Testis (tissue), 2 donors: ENCODE measurements at regions not wholly inside any gene's neighbourhood (a gene's known extent, or its start where the extent isn't known, plus 50 kb on each side); places are given as distances from the start of the nearest gene placed in this dataset.

ENCODE experiments used
- POLR2A ChIP-seq: fragments of 450-650 bp; IDR thresholded peaks from one replicate; pipeline ENCODE4 v1.6.1; 2017; ENCODE audit warnings: antibody characterized with exemption, mild to moderate bottlenecking, moderate library complexity
- TF ChIP-seq, protein P1 (sequence below), 3 experiments: fragments of 450-650 bp in 2 of 3; fragments of 200-600 bp in 1 of 3; sonication (generic) in 1 of 3; IDR thresholded peaks; one replicate each; pipeline ENCODE4 v1.5.1; 2016 to 2019; ENCODE audit warnings: antibody characterized with exemption in 3 of 3, mild to moderate bottlenecking in 2 of 3, moderate library complexity in 1 of 3

DNA sequence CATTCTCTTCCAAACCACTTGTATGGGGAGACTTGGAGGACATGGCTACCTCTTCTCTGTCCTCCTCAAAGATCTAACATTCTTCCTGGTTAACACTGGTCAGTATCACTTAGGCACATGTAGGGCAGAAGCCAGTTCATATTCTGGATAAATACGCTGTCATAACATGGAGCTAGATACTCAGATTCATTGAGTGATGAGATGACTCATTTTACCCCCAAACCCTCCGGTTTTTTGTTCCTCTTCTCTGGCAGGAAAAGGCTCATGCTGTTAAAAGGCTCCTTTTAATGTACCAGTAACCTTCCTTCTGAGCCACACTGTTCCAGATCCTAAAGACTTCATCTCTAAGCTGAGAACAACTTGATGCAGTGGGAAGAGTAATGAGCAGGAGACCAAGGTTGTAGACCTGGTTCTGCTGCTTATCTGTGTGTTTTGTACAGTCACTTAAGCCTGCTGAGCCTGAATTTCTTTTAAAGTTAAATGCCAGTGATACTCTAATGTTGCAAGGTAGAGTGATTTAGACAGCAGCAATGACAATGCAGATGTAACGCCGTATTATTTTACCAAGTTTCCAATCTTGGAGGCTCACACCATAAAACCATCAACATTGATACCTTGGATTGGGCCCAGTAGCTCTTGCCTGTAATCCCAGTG lies 57.3 kb upstream of the ELK3 start:
- TF ChIP-seq, protein P1, sequence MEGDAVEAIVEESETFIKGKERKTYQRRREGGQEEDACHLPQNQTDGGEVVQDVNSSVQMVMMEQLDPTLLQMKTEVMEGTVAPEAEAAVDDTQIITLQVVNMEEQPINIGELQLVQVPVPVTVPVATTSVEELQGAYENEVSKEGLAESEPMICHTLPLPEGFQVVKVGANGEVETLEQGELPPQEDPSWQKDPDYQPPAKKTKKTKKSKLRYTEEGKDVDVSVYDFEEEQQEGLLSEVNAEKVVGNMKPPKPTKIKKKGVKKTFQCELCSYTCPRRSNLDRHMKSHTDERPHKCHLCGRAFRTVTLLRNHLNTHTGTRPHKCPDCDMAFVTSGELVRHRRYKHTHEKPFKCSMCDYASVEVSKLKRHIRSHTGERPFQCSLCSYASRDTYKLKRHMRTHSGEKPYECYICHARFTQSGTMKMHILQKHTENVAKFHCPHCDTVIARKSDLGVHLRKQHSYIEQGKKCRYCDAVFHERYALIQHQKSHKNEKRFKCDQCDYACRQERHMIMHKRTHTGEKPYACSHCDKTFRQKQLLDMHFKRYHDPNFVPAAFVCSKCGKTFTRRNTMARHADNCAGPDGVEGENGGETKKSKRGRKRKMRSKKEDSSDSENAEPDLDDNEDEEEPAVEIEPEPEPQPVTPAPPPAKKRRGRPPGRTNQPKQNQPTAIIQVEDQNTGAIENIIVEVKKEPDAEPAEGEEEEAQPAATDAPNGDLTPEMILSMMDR (IDR thresholded peaks at IDR 0.05) = no peak
- no peak for TF ChIP-seq POLR2A
